ENCODE measurements at regions not wholly inside any gene's neighbourhood (a gene's known extent, or its start where the extent isn't known, plus 50 kb on each side); places are given as distances from the start of the nearest gene placed in this dataset.

- Histone ChIP-seq H3K4ac (replicated peaks; ENCODE audit: insufficient read length, low read depth, low read length) (no peak overlapping the region), H3K79me2 (ENCODE audit: control insufficient read depth in 1 of 2, insufficient read depth in 2 of 2, low read length in 2 of 2) (no peaks in the 10 kb centered on the region), H3K27ac (ENCODE audit: low read depth, low read length) (no peak overlapping the region), H2AK5ac (ENCODE audit: low read depth, low read length) (no peak overlapping the region), H2AFZ (ENCODE audit: low read length) (no peak overlapping the region), H3K23ac (ENCODE audit: insufficient read length) (no peak overlapping the region), H3K27me3 (replicated peaks in 1 of 4; ENCODE audit: control insufficient read depth in 3 of 4, extremely low read depth in 1 of 4, insufficient read depth in 3 of 4, low read length in 3 of 4) (no peaks in the 10 kb centered on the region), H4K8ac (ENCODE audit: extremely low read depth, insufficient read depth, low read length) (no peak overlapping the region), H4K5ac (ENCODE audit: insufficient read length, low read depth, low read length) (no peak overlapping the region), H2BK20ac (ENCODE audit: low read length) (no peak overlapping the region), H3K4me3 (ENCODE audit: extremely low read depth in 1 of 4, insufficient read depth in 2 of 4, low read depth in 3 of 4, low read length in 4 of 4) (no peak overlapping the region), H2BK5ac (ENCODE audit: low read depth, low read length) (no peak overlapping the region), H3K56ac (replicated peaks; ENCODE audit: insufficient read length, low read depth, low read length) (no peak overlapping the region), H2BK120ac (replicated peaks; ENCODE audit: low read depth, low read length) (no peak overlapping the region), H3K79me1 (ENCODE audit: low read depth, low read length) (no peaks in the 10 kb centered on the region), H4K20me1 (replicated peaks in 1 of 2; ENCODE audit: control insufficient read depth in 1 of 2, insufficient read depth in 2 of 2, low read length in 2 of 2) (no peaks in the 10 kb centered on the region), H3K14ac (ENCODE audit: insufficient read length) (no peak overlapping the region), H3K18ac (ENCODE audit: extremely low read depth, low read length) (no peak overlapping the region), H2BK12ac (ENCODE audit: low read depth, low read length) (no peak overlapping the region), H3K9me3 (ENCODE audit: insufficient read depth in 2 of 2, low read depth in 1 of 2, low read length in 1 of 2) (peaks cover 0 to 3% of the 10 kb centered on the region in 2 experiments; a peak in 2 of 4 replicates), H3K9ac (replicated peaks in 1 of 4; ENCODE audit: extremely low read depth in 1 of 4, low read depth in 3 of 4, low read length in 3 of 4) (no peak overlapping the region), H3K36me3 (ENCODE audit: control insufficient read depth in 2 of 4, insufficient read depth in 4 of 4, low read length in 3 of 4) (no peaks in the 10 kb centered on the region), H2BK15ac (ENCODE audit: low read length) (no peak overlapping the region), H4K91ac (replicated peaks; ENCODE audit: insufficient read length, low read length) (no peak overlapping the region), H3K4me1 (replicated peaks in 1 of 4; ENCODE audit: control insufficient read depth in 3 of 4, insufficient read depth in 4 of 4, low read length in 3 of 4) (peaks cover 4 to 13% (median 12%) of the 10 kb centered on the region in 4 experiments; a peak in 6 of 7 replicates), H3K4me2 (ENCODE audit: insufficient read depth in 1 of 2, low read depth in 2 of 2, low read length in 2 of 2) (no peak overlapping the region), H3K23me2 (ENCODE audit: low read depth, low read length) (no peaks in the 10 kb centered on the region)
- CTCF ChIA-PET (ENCODE audit: partially characterized antibody): interaction anchor here (0.6 to 2.7 kb wide), 8 partner anchors 8 to 1010 kb away, joined by 3 to 13 read pairs (median 5); no protein-coding TSS in a partner anchor
- 85% methylated on average over 2 of the region's 2 CpGs; no CpG with 5 or more reads in 1 of the 2 experiments for WGBS, 2 experiments (ENCODE audit: extremely low coverage in 1 of 2, insufficient coverage in 1 of 2, insufficient read length in 1 of 2, insufficient replicate concordance in 2 of 2, low coverage in 1 of 2, low lambda C conversion rate in 2 of 2, missing lambda C conversion rate in 1 of 2)
- FAIRE-seq: no peak
- POLR2A ChIA-PET (ENCODE audit: partially characterized antibody): no interaction called here
- no peak for DNase-seq (ENCODE audit: low read depth in 1 of 2, low spot score in 2 of 2)
- TF ChIP-seq BCL11A (IDR thresholded peaks at IDR 0.05; ENCODE audit: low read depth in 2 of 2, low read length in 2 of 2) (no peak), POLR2AphosphoS5 (IDR thresholded peaks at IDR 0.05; ENCODE audit: low read depth, low read length) (no peak), CHD1 (IDR thresholded peaks at IDR 0.05; ENCODE audit: low read depth, low read length) (no peak), CHD2 (IDR thresholded peaks at IDR 0.05; ENCODE audit: low read length) (no peak), KDM4A (IDR thresholded peaks at IDR 0.05; ENCODE audit: low read depth, low read length, severe bottlenecking) (no peak), JUND (IDR thresholded peaks at IDR 0.05; ENCODE audit: low read length) (no peak), SRF (IDR thresholded peaks at IDR 0.05; ENCODE audit: low read depth, low read length) (no peak), CREB1 (IDR thresholded peaks at IDR 0.05) (no peak), ASH2L (IDR thresholded peaks at IDR 0.05; ENCODE audit: low read length) (no peak), JUN (IDR thresholded peaks at IDR 0.05; ENCODE audit: low read depth, low read length) (no peak), GTF2F1 (IDR thresholded peaks at IDR 0.05; ENCODE audit: borderline replicate concordance, low read depth, low read length) (no peak), SUZ12 (IDR thresholded peaks at IDR 0.05; ENCODE audit: low read length) (no peak), BACH1 (IDR thresholded peaks at IDR 0.05; ENCODE audit: low read length) (no peak), E2F6 (IDR thresholded peaks at IDR 0.05) (no peak), KDM1A (IDR thresholded peaks at IDR 0.05; ENCODE audit: borderline replicate concordance, low read length) (no peak)
Measured at GRCh38 chr15:70510433-70510832, 252.9 kb downstream of the UACA start.

All from H1 (cell line).